ENCODE measurements at regions not wholly inside any gene's neighbourhood (a gene's known extent, or its start where the extent isn't known, plus 50 kb on each side); places are given as distances from the start of the nearest gene placed in this dataset.

DNA sequence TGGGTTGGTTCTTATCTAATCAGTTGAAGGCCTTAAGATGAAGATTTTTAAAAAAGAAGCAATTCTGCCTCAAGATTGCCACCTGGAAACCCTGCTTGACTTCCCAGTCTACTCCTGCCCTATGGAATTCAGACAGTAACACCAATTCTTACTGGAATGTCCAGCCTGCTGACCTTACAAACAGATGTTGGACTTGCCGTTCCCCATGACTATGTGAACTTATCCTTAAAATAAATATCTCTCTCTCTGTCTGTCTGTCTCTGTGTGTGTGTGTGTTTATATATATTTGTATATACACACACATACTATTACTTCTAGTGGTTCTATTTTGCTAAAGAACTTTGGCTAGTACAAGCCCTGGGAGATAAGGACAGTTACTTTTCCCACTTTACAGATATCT is 675.3 kb downstream of the SLC4A3 start:
- TF ChIP-seq, protein P1, sequence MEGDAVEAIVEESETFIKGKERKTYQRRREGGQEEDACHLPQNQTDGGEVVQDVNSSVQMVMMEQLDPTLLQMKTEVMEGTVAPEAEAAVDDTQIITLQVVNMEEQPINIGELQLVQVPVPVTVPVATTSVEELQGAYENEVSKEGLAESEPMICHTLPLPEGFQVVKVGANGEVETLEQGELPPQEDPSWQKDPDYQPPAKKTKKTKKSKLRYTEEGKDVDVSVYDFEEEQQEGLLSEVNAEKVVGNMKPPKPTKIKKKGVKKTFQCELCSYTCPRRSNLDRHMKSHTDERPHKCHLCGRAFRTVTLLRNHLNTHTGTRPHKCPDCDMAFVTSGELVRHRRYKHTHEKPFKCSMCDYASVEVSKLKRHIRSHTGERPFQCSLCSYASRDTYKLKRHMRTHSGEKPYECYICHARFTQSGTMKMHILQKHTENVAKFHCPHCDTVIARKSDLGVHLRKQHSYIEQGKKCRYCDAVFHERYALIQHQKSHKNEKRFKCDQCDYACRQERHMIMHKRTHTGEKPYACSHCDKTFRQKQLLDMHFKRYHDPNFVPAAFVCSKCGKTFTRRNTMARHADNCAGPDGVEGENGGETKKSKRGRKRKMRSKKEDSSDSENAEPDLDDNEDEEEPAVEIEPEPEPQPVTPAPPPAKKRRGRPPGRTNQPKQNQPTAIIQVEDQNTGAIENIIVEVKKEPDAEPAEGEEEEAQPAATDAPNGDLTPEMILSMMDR (IDR thresholded peaks at IDR 0.05; ENCODE audit: low read depth, low read length, poor library complexity, severe bottlenecking) = no peak
- TF ChIP-seq EZH2phosphoT487 (IDR thresholded peaks at IDR 0.05; ENCODE audit: borderline replicate concordance, low read length) = no peak
